Esophagus squamous epithelium (tissue), 5 donors: ENCODE measurements at regions not wholly inside any gene's neighbourhood (a gene's known extent, or its start where the extent isn't known, plus 50 kb on each side); places are given as distances from the start of the nearest gene placed in this dataset.

Experiments
- DNase-seq: peaks from one replicate; lab custom pipeline; 2025; lab: John Stamatoyannopoulos, UW
- H3K27ac ChIP-seq, 4 donors: fragments of 200-600 bp; sonication (generic); one replicate each; pipeline ENCODE4 v1.5.1; 2016 to 2019; ENCODE audit warnings: mild to moderate bottlenecking in 1 of 4
- H3K27me3 ChIP-seq, 4 donors: fragments of 200-600 bp; sonication (generic); 1 replicate in 3 of 4; 2 replicates in 1 of 4; pipeline versions ENCODE4 v1.5.1 to v1.6.0; 2017 to 2021; ENCODE audit warnings: antibody characterized with exemption in 1 of 4
- H3K36me3 ChIP-seq, 3 donors: fragments of 200-600 bp; sonication (generic); one replicate each; pipeline ENCODE4 v1.5.1; 2016 to 2019
- H3K4me1 ChIP-seq, 3 donors: fragments of 200-600 bp; sonication (generic); one replicate each; pipeline ENCODE4 v1.5.1; 2017 to 2019
- H3K4me3 ChIP-seq, 4 donors: fragments of 200-600 bp; sonication (generic); 1 replicate in 3 of 4; 2 replicates in 1 of 4; pipeline ENCODE4 v1.5.1; 2016 to 2019; ENCODE audit warnings: mild to moderate bottlenecking in 2 of 4, moderate library complexity in 1 of 4
- H3K9me3 ChIP-seq, 3 donors: fragments of 200-600 bp; sonication (generic); one replicate each; pipeline ENCODE4 v1.5.1; 2016 to 2019
- POLR2A ChIP-seq, 4 donors: fragments of 450-650 bp; IDR thresholded peaks; one replicate each; pipeline ENCODE4 v1.6.1; 2017; ENCODE audit warnings: antibody characterized with exemption in 4 of 4, mild to moderate bottlenecking in 4 of 4, moderate library complexity in 3 of 4
- WGBS, 2 donors: methylation state at CpG; one replicate each; pipeline ENCODE4 v1.1.5; 2018; 5-methylcytosine and 5-hydroxymethylcytosine counted together
- intact Hi-C: fragments of 100-400 bp; cut with DNase I; formaldehyde crosslinking; loops from one replicate; pipeline ENCODE4 v1.15.0; 2022
- TF ChIP-seq, protein P1 (sequence below), 6 experiments: fragments of 450-650 bp in 4 of 6; fragments of 200-600 bp in 2 of 6; sonication (generic) in 2 of 6; IDR thresholded peaks; one replicate each; pipeline ENCODE4 v1.5.1; 2016 to 2019; ENCODE audit warnings: antibody characterized with exemption in 6 of 6, mild to moderate bottlenecking in 4 of 6, moderate library complexity in 4 of 6
- donor health status: DM: yes; HTN: yes; CAD: no.

- DNase-seq = no peak
- no peaks in the 10 kb centered on the region for H3K9me3 ChIP-seq
- no peaks in the 10 kb centered on the region for H3K4me1 ChIP-seq
- TF ChIP-seq, protein P1, sequence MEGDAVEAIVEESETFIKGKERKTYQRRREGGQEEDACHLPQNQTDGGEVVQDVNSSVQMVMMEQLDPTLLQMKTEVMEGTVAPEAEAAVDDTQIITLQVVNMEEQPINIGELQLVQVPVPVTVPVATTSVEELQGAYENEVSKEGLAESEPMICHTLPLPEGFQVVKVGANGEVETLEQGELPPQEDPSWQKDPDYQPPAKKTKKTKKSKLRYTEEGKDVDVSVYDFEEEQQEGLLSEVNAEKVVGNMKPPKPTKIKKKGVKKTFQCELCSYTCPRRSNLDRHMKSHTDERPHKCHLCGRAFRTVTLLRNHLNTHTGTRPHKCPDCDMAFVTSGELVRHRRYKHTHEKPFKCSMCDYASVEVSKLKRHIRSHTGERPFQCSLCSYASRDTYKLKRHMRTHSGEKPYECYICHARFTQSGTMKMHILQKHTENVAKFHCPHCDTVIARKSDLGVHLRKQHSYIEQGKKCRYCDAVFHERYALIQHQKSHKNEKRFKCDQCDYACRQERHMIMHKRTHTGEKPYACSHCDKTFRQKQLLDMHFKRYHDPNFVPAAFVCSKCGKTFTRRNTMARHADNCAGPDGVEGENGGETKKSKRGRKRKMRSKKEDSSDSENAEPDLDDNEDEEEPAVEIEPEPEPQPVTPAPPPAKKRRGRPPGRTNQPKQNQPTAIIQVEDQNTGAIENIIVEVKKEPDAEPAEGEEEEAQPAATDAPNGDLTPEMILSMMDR (IDR thresholded peaks at IDR 0.05) = no peak
- TF ChIP-seq POLR2A (IDR thresholded peaks at IDR 0.05) = no peak
- intact Hi-C loops = no loop called here
- H3K27me3 ChIP-seq = no peaks in the 10 kb centered on the region
- H3K4me3 ChIP-seq = no peak overlapping the region
- H3K27ac ChIP-seq = no peak overlapping the region
- H3K36me3 ChIP-seq = no peaks in the 10 kb centered on the region
- WGBS, 2 donors = 19 to 23% methylated on average over 1 of the region's 1 CpG
Observed at GRCh38 chr9:101915482-101915881, 177.0 kb upstream of the GRIN3A start.

GRCh38 chr9:101912698-101913097 is 174.3 kb upstream of the GRIN3A start:
- Histone ChIP-seq H3K27ac (no peak overlapping the region), H3K4me3 (no peak overlapping the region), H3K4me1 (no peaks in the 10 kb centered on the region), H3K27me3 (no peaks in the 10 kb centered on the region), H3K9me3 (peaks cover 0 to 7% (median 4%) of the 10 kb centered on the region in 3 donors), H3K36me3 (no peaks in the 10 kb centered on the region)
- DNase-seq = no peak
- TF ChIP-seq, protein P1 (IDR thresholded peaks at IDR 0.05) = no peak
- intact Hi-C loops = no loop called here
- WGBS, 2 donors = 16 to 26% methylated on average over 1 of the region's 1 CpG

DNA sequence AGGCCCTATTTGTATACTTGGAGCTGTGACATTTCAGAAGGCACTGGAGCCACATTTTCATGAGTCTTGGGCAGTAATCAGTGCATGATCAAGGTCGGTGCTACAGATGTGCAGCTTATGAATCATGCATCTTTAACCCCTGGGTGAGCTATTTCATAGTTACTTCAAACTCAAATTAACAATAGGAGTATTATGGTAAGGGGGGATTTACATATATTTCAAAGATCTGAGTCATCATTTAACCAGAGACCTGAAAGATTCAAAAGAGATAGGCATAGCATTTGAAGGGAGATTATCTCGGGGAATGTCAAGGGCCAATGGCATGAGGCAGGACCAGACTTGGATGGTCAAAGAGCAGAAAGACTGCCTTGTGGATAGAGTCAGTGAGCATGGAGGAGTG is 169.0 kb upstream of the GRIN3A start:
- Histone ChIP-seq H3K27ac (no peak overlapping the region), H3K36me3 (no peaks in the 10 kb centered on the region), H3K4me1 (no peaks in the 10 kb centered on the region), H3K4me3 (no peak overlapping the region), H3K27me3 (no peaks in the 10 kb centered on the region), H3K9me3 (peaks cover 0 to 7% (median 4%) of the 10 kb centered on the region in 3 donors)
- TF ChIP-seq POLR2A (IDR thresholded peaks at IDR 0.05) = no peak
- whole genome bisulfite sequencing, 2 donors = 62 to 63% methylated on average over 2 of the region's 2 CpGs
- intact Hi-C loops = no loop called here
- no peak for DNase-seq

- no peak for TF ChIP-seq POLR2A (IDR thresholded peaks at IDR 0.05)
- TF ChIP-seq, protein P1 (IDR thresholded peaks at IDR 0.05) = no peak
- Histone ChIP-seq H3K27me3 (no peaks in the 10 kb centered on the region), H3K9me3 (peaks cover 0 to 7% (median 4%) of the 10 kb centered on the region in 3 donors), H3K27ac (no peak overlapping the region), H3K4me3 (no peak overlapping the region), H3K4me1 (no peaks in the 10 kb centered on the region), H3K36me3 (no peaks in the 10 kb centered on the region)
- intact Hi-C loops = no loop called here
- WGBS, 2 donors = 88 to 100% methylated on average over 1 of the region's 1 CpG
- DNase-seq = no peak
Observed at GRCh38 chr9:101904845-101905244, 166.4 kb upstream of the GRIN3A start.

DNA sequence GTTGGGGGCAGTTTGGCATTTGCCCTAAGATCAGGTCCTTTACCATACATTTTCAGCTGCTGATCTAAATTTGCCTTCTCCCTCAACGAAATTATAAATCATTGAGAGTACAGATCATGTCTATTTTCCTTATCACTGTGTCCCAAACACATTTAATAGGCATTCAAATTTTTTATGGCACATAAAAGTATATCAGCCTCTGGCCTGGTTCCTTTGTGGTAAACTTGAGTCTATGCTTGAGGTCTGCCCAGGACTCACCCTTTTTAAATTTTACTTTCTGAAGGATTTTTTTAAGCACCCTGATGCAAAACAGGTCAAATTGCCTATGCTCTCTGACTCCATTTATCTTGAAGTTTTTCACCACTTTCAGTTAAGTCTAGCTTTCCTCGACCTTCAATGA is 163.6 kb upstream of the GRIN3A start:
- intact Hi-C loops = no loop called here
- Histone ChIP-seq H3K4me1 (no peaks in the 10 kb centered on the region), H3K27me3 (no peaks in the 10 kb centered on the region), H3K36me3 (no peaks in the 10 kb centered on the region), H3K4me3 (no peak overlapping the region), H3K9me3 (no peaks in the 10 kb centered on the region), H3K27ac (no peak overlapping the region)
- 37 to 39% methylated on average over 2 of the region's 2 CpGs for WGBS, 2 donors
- DNase-seq = no peak
- TF ChIP-seq, protein P1 (IDR thresholded peaks at IDR 0.05) = no peak
- no peak for TF ChIP-seq POLR2A (IDR thresholded peaks at IDR 0.05)

DNA sequence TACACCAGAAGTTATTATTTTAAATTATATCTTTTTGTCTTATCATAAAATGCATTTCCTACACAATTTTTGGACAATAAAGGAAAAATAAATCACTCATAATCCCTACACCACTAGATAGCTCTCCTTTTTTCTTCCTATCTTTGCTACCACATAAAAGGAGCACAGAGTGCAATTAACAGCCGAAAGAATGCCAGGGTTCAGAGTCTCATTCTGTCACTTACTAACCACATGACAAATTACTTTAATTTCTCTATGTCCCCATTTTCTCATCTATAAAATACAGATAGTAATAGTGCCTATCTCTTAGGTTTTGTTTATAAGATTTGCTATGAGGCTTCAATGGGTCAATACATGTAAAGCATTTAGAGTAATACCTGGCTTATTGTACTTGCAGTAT is 158.7 kb upstream of the GRIN3A start:
- Histone ChIP-seq H3K4me1 (no peaks in the 10 kb centered on the region), H3K27ac (no peak overlapping the region), H3K4me3 (no peak overlapping the region), H3K9me3 (no peaks in the 10 kb centered on the region), H3K27me3 (peaks cover 0 to 5% (median 0%) of the 10 kb centered on the region in 4 donors), H3K36me3 (no peaks in the 10 kb centered on the region)
- 65 to 75% methylated on average over 1 of the region's 1 CpG for WGBS, 2 donors
- intact Hi-C loops = no loop called here
- TF ChIP-seq, protein P1 (IDR thresholded peaks at IDR 0.05) = no peak
- no peak for TF ChIP-seq POLR2A (IDR thresholded peaks at IDR 0.05)
- DNase-seq = no peak
